Tibial artery (tissue), 4 donors: ENCODE measurements at regions not wholly inside any gene's neighbourhood (a gene's known extent, or its start where the extent isn't known, plus 50 kb on each side); places are given as distances from the start of the nearest gene placed in this dataset.

ENCODE experiments used
- DNase-seq, 2 donors: peaks; one replicate each; pipeline ENCODE4 v3.0.0-alpha.2; 2019
- H3K27ac ChIP-seq, 2 donors: fragments of 200-600 bp; sonication (generic) in 1 of 2; 1 replicate in 1 of 2; 2 replicates in 1 of 2; pipeline ENCODE4 v1.5.1; 2018 to 2019; ENCODE audit warnings: mild to moderate bottlenecking in 1 of 2
- H3K27me3 ChIP-seq, 2 donors: fragments of 200-600 bp; sonication (generic) in 1 of 2; one replicate each; pipeline versions ENCODE4 v1.5.1 to v1.6.0; 2016 to 2019
- H3K36me3 ChIP-seq, 3 donors: fragments of 200-600 bp; sonication (generic) in 2 of 3; one replicate each; pipeline ENCODE4 v1.5.1; 2016 to 2019; ENCODE audit warnings: mild to moderate bottlenecking in 2 of 3
- H3K4me1 ChIP-seq, 4 donors: fragments of 200-600 bp; sonication (generic) in 2 of 4; 1 replicate in 3 of 4; 2 replicates in 1 of 4; pipeline ENCODE4 v1.5.1; 2016 to 2019
- H3K4me3 ChIP-seq, 2 donors: fragments of 200-600 bp; sonication (generic) in 1 of 2; 1 replicate in 1 of 2; 2 replicates in 1 of 2; pipeline ENCODE4 v1.5.1; 2018 to 2019; ENCODE audit warnings: mild to moderate bottlenecking in 2 of 2
- H3K9me3 ChIP-seq, 3 donors: fragments of 200-600 bp; sonication (generic) in 1 of 3; one replicate each; pipeline ENCODE4 v1.5.1; 2016 to 2019
- CTCF ChIP-seq, 2 experiments: fragments of 200-600 bp in 1 of 2; fragments of 450-650 bp in 1 of 2; IDR thresholded peaks; one replicate each; pipeline ENCODE4 v1.5.1; 2017 to 2019; ENCODE audit warnings: antibody characterized with exemption in 2 of 2, mild to moderate bottlenecking in 1 of 2, moderate library complexity in 1 of 2
- intact Hi-C: fragments of 100-400 bp; cut with DNase I; formaldehyde crosslinking; loops from one replicate; pipeline ENCODE4 v1.15.0; 2023; ENCODE audit warnings: low total_unique reads

DNA sequence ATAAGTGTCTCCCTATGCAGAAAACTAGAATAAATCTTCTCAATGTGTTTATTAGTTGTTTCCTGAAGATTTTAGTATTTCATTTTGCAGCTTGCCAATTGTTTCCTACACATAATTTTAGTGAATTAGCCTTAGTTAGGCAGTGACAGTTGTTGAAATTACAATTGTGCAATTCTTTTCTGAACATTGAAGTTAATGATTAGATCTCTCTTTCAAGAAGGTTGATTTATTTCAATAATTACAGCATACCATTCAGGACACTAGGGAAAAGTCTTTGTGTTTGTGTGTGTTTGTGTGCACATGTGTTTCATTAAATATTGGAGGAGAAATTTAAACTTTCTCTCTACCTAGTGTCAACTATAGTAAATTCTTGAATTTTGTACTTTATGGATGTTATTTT lies 199.6 kb upstream of the MPDZ start:
- peaks cover 0 to 18% (median 6%) of the 10 kb centered on the region in 3 donors for H3K9me3 ChIP-seq
- no peaks in the 10 kb centered on the region for H3K36me3 ChIP-seq
- H3K4me1 ChIP-seq = peaks cover 0 to 9% (median 2%) of the 10 kb centered on the region in 4 donors
- TF ChIP-seq CTCF (IDR thresholded peaks at IDR 0.05) = no peak
- no peak overlapping the region for H3K27ac ChIP-seq
- no peak overlapping the region for H3K4me3 ChIP-seq
- H3K27me3 ChIP-seq = no peaks in the 10 kb centered on the region
- DNase-seq = no peak
- intact Hi-C loops = no loop called here

DNA sequence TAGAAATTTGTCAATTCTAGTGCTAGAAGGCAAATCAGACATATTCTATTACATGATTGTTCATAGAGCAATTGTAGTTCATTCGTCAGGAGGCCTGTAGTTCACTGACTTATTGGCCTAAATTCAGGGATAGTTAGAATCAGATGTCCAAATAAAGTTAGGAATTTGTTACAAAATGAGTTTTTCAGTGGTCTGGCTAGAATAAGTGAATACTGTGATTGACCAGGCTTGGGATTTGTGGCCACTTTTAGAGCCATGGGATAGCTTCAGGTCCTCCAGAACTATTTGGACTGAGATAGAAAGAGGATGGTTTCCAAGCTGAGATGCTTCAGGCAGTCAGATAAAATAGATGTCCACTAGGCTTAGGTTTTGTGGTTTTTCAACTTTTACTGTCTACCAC lies 199.1 kb upstream of the MPDZ start:
- Histone ChIP-seq H3K27ac (no peak overlapping the region), H3K4me1 (peaks cover 0 to 6% (median under 1%) of the 10 kb centered on the region in 4 donors), H3K9me3 (peaks cover 0 to 19% (median 6%) of the 10 kb centered on the region in 3 donors), H3K27me3 (no peaks in the 10 kb centered on the region), H3K36me3 (no peaks in the 10 kb centered on the region), H3K4me3 (no peak overlapping the region)
- no peak for TF ChIP-seq CTCF (IDR thresholded peaks at IDR 0.05)
- intact Hi-C loops = no loop called here
- DNase-seq = peak in 1 of 2 donors; percentile 28

DNA sequence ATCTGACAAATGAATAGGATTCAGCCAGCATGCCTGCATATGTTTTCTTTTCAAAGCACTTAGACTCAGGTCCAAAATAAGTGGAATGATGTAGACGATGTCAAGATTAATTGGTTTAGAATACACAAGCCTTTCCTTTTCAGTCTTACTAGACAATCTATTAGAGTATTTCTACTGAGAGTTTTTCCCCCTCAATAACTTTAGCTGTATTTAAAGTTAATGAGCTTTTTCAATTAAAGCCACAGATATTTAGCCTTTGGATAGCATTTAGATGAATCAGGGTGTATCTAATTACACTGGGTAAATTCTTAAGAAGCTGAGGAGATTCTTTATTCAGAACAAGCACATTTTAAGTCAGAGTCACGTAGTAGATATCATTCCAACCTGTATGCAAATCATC lies 198.7 kb upstream of the MPDZ start:
- H3K9me3 ChIP-seq = peaks cover 0 to 19% (median 6%) of the 10 kb centered on the region in 3 donors
- no peaks in the 10 kb centered on the region for H3K36me3 ChIP-seq
- no peak overlapping the region for H3K4me3 ChIP-seq
- no peak overlapping the region for H3K27ac ChIP-seq
- TF ChIP-seq CTCF (IDR thresholded peaks at IDR 0.05) = no peak
- no peaks in the 10 kb centered on the region for H3K27me3 ChIP-seq
- DNase-seq = no peak
- H3K4me1 ChIP-seq = peaks cover 0 to 6% (median 0%) of the 10 kb centered on the region in 4 donors
- intact Hi-C loops = no loop called here

- no peak overlapping the region for H3K4me3 ChIP-seq
- no peak overlapping the region for H3K27ac ChIP-seq
- H3K4me1 ChIP-seq = peaks cover 0 to 10% (median 0%) of the 10 kb centered on the region in 4 donors
- TF ChIP-seq CTCF (IDR thresholded peaks at IDR 0.05) = no peak
- H3K27me3 ChIP-seq = no peaks in the 10 kb centered on the region
- no peaks in the 10 kb centered on the region for H3K36me3 ChIP-seq
- H3K9me3 ChIP-seq = peaks cover 0 to 18% (median 6%) of the 10 kb centered on the region in 3 donors
- DNase-seq = no peak
- intact Hi-C loops = no loop called here
These were observed 191.3 kb upstream of the MPDZ start for GRCh38 chr9:13470836-13471235.

GRCh38 chr9:13467157-13467556 lies 187.7 kb upstream of the MPDZ start:
- Histone ChIP-seq H3K27me3 (no peaks in the 10 kb centered on the region), H3K4me3 (no peak overlapping the region), H3K27ac (no peak overlapping the region), H3K9me3 (no peaks in the 10 kb centered on the region), H3K4me1 (peaks cover 0 to 10% (median 0%) of the 10 kb centered on the region in 4 donors), H3K36me3 (no peaks in the 10 kb centered on the region)
- no peak for TF ChIP-seq CTCF (IDR thresholded peaks at IDR 0.05)
- no peak for DNase-seq
- intact Hi-C loops = no loop called here

DNA sequence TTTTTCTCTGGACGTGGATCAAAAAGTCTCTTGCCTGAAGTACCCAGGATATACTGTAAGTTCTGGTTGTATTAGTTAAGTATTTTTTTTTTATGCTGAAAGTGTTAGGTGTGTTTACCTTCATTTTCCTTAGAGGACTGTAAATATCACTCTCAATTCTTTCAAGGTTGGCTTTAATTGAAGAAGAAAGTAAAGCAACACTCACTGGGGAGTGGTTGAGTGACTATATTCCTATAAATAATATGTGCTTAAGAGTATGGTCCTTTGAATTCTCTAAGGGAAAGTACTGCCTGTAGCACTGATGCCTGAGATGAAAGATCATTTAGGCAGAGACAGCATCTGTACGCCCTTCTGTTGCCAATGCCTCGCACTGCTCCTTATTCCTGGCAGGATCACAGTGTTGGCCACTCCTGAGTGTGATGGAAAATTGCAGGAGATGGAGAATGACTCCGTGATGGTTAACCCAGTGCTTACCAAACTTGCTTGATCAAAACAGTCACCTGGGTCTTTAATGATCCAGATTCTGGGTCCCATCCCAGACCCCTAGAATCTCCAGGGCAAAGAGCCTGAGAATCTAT lies 182.0 kb upstream of the MPDZ start:
- H3K27ac ChIP-seq = no peak overlapping the region
- no peaks in the 10 kb centered on the region for H3K4me1 ChIP-seq
- no peaks in the 10 kb centered on the region for H3K27me3 ChIP-seq
- intact Hi-C loops = no loop called here
- H3K4me3 ChIP-seq = no peak overlapping the region
- no peak for TF ChIP-seq CTCF (IDR thresholded peaks at IDR 0.05)
- no peaks in the 10 kb centered on the region for H3K36me3 ChIP-seq
- no peak for DNase-seq
- no peaks in the 10 kb centered on the region for H3K9me3 ChIP-seq
